ENCODE measurements at regions not wholly inside any gene's neighbourhood (a gene's known extent, or its start where the extent isn't known, plus 50 kb on each side); places are given as distances from the start of the nearest gene placed in this dataset.

- TF ChIP-seq JUN (IDR thresholded peaks at IDR 0.05; ENCODE audit: borderline replicate concordance, insufficient read depth, insufficient read length, low read depth) = no peak
- TF ChIP-seq POLR2A (IDR thresholded peaks at IDR 0.05; ENCODE audit: low read depth, low read length) = no peak
These were observed 106.6 kb upstream of the BARHL2 start for GRCh38 chr1:90823686-90824085.
